Stimulated activated effector memory CD8-positive, alpha-beta T cell treated with anti-CD3 and anti-CD28 coated beads, Interleukin-12 subunit alpha, Interleukin-12 subunit beta, amount 100 ng/mL, for 72 hours (primary cell): ENCODE measurements at regions not wholly inside any gene's neighbourhood (a gene's known extent, or its start where the extent isn't known, plus 50 kb on each side); places are given as distances from the start of the nearest gene placed in this dataset.

Experiments used
- ATAC-seq: fragments of 150-1000 bp; cut with Tn5 transposase; 2 replicates; pipeline ENCODE4 v1.10.0; 2021
- DNase-seq, 2 donors: peaks; one replicate each; pipeline ENCODE4 v3.0.0; 2021 to 2022; ENCODE audit warnings: low spot score in 2 of 2
- H3K27ac Mint-ChIP-seq: one replicate; pipeline ENCODE4 v1.8.0; 2022; ENCODE audit warnings: mild to moderate bottlenecking, mixed read lengths
- H3K36me3 Mint-ChIP-seq: one replicate; pipeline ENCODE4 v1.8.0; 2022; ENCODE audit warnings: mild to moderate bottlenecking, mixed read lengths
- H3K4me1 Mint-ChIP-seq: one replicate; pipeline ENCODE4 v1.8.0; 2022; ENCODE audit warnings: mixed read lengths
- H3K4me3 Mint-ChIP-seq: one replicate; pipeline ENCODE4 v1.8.0; 2022; ENCODE audit warnings: mild to moderate bottlenecking, mixed read lengths
- H3K9me3 Mint-ChIP-seq: one replicate; pipeline ENCODE4 v1.8.0; 2022; ENCODE audit warnings: mixed read lengths

DNA sequence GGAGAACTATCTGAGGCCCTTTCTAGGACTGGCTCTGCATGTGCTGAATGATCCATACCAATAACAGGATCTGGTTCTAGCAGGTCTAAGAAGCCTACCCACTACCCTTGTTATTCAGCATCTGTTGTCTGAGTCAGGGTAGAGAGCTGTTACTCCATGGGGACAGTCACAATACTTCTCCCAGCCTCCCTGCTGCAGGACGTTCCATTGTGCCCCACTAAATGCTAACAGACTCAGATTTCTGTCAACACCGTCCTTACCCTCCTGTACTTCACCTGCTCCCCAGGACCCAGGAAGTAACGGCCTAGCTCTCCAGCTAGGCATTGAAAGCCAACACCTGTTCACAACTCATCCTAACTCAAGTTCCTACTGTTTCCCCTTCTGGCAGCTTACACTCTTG is 719.7 kb upstream of the ID2 start:
- H3K4me3 Mint-ChIP-seq = no peak overlapping the region
- ATAC-seq = no peak
- H3K4me1 Mint-ChIP-seq = no peaks in the 10 kb centered on the region
- H3K9me3 Mint-ChIP-seq = no peaks in the 10 kb centered on the region
- H3K27ac Mint-ChIP-seq = peak overlapping the region; percentile 13
- no peaks in the 10 kb centered on the region for H3K36me3 Mint-ChIP-seq
- no peak for DNase-seq

- no peak overlapping the region for H3K4me3 Mint-ChIP-seq
- H3K9me3 Mint-ChIP-seq = no peaks in the 10 kb centered on the region
- DNase-seq (no peak), ATAC-seq (no peak)
- peak overlapping the region; percentile 16 for H3K27ac Mint-ChIP-seq
- H3K4me1 Mint-ChIP-seq = no peaks in the 10 kb centered on the region
- no peaks in the 10 kb centered on the region for H3K36me3 Mint-ChIP-seq
Observed at GRCh38 chr2:7963787-7964186, 718.1 kb upstream of the ID2 start.

DNA sequence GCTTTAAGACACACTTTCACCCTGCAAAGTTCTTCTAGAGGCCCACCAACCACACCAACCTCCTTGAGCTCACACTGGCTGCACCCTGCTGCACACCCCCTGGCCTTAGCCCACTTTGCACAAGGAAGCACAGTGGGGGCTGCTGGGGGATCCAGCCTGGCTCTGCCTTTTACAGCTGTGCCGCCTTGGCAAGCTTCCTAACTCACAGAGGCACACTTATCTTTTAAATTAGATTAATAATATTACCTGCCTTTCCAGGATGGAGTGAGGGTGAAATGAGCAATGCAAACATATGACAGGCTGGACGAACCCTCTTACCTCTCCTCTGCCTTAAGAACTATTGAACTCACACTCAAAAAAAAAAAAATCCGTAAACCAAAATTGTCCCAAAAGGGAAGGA is 715.8 kb upstream of the ID2 start:
- no peaks in the 10 kb centered on the region for H3K36me3 Mint-ChIP-seq
- ATAC-seq = no peak
- DNase-seq = no peak
- H3K4me3 Mint-ChIP-seq = no peak overlapping the region
- no peaks in the 10 kb centered on the region for H3K4me1 Mint-ChIP-seq
- no peaks in the 10 kb centered on the region for H3K9me3 Mint-ChIP-seq
- no peak overlapping the region for H3K27ac Mint-ChIP-seq

DNA sequence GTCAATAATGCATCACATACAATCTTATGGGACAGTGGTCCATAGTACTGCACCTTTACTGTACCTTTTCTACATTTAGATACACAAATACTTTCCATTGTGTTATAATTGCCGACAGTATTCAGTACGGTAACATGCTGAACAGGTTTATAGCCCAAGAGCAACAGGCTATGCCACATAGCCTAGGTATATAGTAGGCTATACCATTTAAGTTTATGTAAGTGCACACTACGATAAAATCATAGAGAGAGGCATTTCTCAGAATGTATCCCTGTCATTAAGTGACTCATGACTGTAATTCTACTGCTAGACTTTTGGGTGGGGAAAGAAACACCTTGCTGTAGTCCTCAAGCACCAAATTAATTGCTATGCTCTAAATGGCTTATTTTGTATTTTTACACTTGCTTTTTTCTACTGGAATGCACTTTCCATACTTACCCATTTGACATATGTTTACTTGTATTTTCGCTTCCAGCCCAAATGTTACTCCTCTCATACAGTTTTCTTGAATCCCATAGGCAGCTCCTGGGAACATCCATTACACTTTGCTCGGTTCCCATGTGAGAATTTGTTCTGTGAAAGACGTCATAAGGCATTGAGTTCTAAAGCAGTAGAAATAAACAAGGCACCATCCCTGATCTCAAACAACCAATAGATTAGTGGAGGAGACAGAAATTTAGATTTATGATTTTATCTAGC is 714.0 kb upstream of the ID2 start:
- ATAC-seq (no peak), DNase-seq (no peak)
- H3K4me3 Mint-ChIP-seq = no peak overlapping the region
- H3K36me3 Mint-ChIP-seq = no peaks in the 10 kb centered on the region
- no peaks in the 10 kb centered on the region for H3K4me1 Mint-ChIP-seq
- no peak overlapping the region for H3K27ac Mint-ChIP-seq
- H3K9me3 Mint-ChIP-seq = no peaks in the 10 kb centered on the region

GRCh38 chr2:7969756-7970515 is 711.9 kb upstream of the ID2 start:
- no peaks in the 10 kb centered on the region for H3K36me3 Mint-ChIP-seq
- ATAC-seq (no peak), DNase-seq (no peak)
- no peaks in the 10 kb centered on the region for H3K9me3 Mint-ChIP-seq
- H3K4me1 Mint-ChIP-seq = no peaks in the 10 kb centered on the region
- no peak overlapping the region for H3K4me3 Mint-ChIP-seq
- H3K27ac Mint-ChIP-seq = no peak overlapping the region

DNA sequence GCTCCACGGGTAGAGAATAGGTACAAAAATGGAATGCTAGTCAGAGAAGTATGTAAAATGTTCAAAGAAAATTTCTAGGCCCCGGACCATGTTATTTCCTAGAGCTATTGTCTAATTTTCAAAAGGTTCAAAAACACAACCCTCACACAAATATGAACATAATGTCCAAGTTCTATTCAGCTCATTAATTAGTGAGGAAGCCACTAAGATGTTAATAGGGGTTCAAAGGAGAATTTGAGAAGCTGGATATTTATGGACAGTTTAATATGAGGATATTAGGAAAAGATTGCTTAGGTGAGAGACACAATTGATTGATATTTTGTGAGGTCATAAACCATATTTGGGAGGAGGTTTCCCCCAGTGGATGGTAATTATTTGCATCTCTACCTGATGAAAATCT is 710.6 kb upstream of the ID2 start:
- H3K4me1 Mint-ChIP-seq = no peaks in the 10 kb centered on the region
- H3K9me3 Mint-ChIP-seq = no peaks in the 10 kb centered on the region
- no peak overlapping the region for H3K4me3 Mint-ChIP-seq
- peak overlapping the region; percentile 20 for H3K27ac Mint-ChIP-seq
- ATAC-seq (no peak), DNase-seq (no peak)
- H3K36me3 Mint-ChIP-seq = no peaks in the 10 kb centered on the region

- Mint-ChIP-seq H3K27ac (no peak overlapping the region), H3K9me3 (no peaks in the 10 kb centered on the region), H3K36me3 (no peaks in the 10 kb centered on the region), H3K4me1 (no peaks in the 10 kb centered on the region), H3K4me3 (no peak overlapping the region)
- ATAC-seq = no peak
- no peak for DNase-seq
Observed at GRCh38 chr2:7971841-7972240, 710.0 kb upstream of the ID2 start.

GRCh38 chr2:7972670-7973069 is 709.2 kb upstream of the ID2 start:
- Mint-ChIP-seq H3K36me3 (no peaks in the 10 kb centered on the region), H3K27ac (peak overlapping the region; percentile 46), H3K9me3 (no peaks in the 10 kb centered on the region), H3K4me1 (no peaks in the 10 kb centered on the region), H3K4me3 (no peak overlapping the region)
- ATAC-seq (no peak), DNase-seq (no peak)

DNA sequence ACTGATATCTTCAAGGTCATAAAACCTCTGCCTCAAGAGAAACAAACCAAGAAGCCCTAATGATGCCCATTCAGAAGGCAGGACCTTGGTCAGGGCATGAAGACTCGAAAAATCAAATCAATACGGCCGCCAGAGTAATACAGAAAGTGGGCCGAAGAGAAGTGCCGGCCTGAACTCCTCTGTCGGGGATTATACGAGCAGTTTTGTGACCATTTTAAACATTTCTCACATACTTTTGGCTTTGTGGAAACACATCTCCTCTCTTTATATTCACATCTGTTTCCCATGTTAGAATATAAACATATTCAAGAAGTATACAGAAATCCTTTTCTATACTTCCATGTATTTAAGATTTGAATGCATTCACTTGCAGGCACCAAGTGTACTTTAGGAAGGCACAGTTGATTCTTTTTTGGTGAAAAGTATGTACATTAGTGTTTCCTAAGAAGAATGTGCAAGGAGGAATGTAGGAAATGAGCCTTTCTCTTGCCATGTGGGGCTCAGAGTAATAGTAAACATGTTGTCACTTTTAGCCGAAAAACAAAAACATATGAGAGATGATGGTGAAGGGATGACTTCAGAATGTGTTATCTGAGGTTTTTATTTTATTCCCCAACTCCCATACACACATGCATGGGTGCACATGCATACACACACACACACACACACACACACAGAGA is 707.9 kb upstream of the ID2 start:
- DNase-seq = no peak
- Mint-ChIP-seq H3K4me3 (no peak overlapping the region), H3K4me1 (no peaks in the 10 kb centered on the region), H3K36me3 (no peaks in the 10 kb centered on the region), H3K27ac (no peak overlapping the region), H3K9me3 (no peaks in the 10 kb centered on the region)
- no peak for ATAC-seq

- no peaks in the 10 kb centered on the region for H3K36me3 Mint-ChIP-seq
- DNase-seq = no peak
- H3K27ac Mint-ChIP-seq = no peak overlapping the region
- H3K4me3 Mint-ChIP-seq = no peak overlapping the region
- H3K9me3 Mint-ChIP-seq = no peaks in the 10 kb centered on the region
- no peak for ATAC-seq
- peaks cover 6% of the 10 kb centered on the region for H3K4me1 Mint-ChIP-seq
Observed at GRCh38 chr2:7974936-7975335, 706.9 kb upstream of the ID2 start.

DNA sequence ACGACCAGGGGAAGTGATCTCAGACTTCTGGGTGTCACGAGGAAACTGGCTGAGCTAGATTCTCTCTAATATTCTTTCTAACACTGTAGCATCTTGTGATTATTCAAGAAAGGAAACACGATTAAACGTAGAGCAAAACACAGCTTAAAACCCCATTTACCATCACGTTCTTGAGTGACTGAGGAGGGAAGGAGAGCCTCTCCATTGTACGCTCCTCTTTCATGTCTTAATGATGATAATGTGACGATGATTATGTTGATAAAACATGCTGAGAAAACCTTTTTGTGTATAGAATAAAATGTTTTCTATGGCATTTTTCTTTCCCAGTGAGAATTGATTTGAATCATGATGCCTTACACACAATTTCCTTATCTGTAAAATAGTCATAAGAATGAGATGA is 705.6 kb upstream of the ID2 start:
- H3K27ac Mint-ChIP-seq = no peak overlapping the region
- ATAC-seq (no peak), DNase-seq (no peak)
- H3K4me1 Mint-ChIP-seq = peaks cover 6% of the 10 kb centered on the region
- H3K4me3 Mint-ChIP-seq = no peak overlapping the region
- H3K9me3 Mint-ChIP-seq = no peaks in the 10 kb centered on the region
- H3K36me3 Mint-ChIP-seq = no peaks in the 10 kb centered on the region

- Mint-ChIP-seq H3K4me1 (peaks cover 6% of the 10 kb centered on the region), H3K27ac (no peak overlapping the region), H3K4me3 (no peak overlapping the region), H3K9me3 (no peaks in the 10 kb centered on the region), H3K36me3 (no peaks in the 10 kb centered on the region)
- DNase-seq = no peak
- ATAC-seq = no peak
Observed at GRCh38 chr2:7977981-7978380, 703.9 kb upstream of the ID2 start.

GRCh38 chr2:7982054-7982453 is 699.8 kb upstream of the ID2 start:
- Mint-ChIP-seq H3K27ac (no peak overlapping the region), H3K36me3 (no peaks in the 10 kb centered on the region), H3K4me1 (peaks cover 38% of the 10 kb centered on the region), H3K4me3 (no peak overlapping the region), H3K9me3 (peaks cover 4% of the 10 kb centered on the region)
- ATAC-seq (no peak), DNase-seq (no peak)

GRCh38 chr2:7983451-7983850 is 698.4 kb upstream of the ID2 start:
- no peak overlapping the region for H3K27ac Mint-ChIP-seq
- no peak overlapping the region for H3K4me3 Mint-ChIP-seq
- H3K9me3 Mint-ChIP-seq = peaks cover 4% of the 10 kb centered on the region
- no peaks in the 10 kb centered on the region for H3K36me3 Mint-ChIP-seq
- no peak for DNase-seq
- no peak for ATAC-seq
- H3K4me1 Mint-ChIP-seq = peaks cover 39% of the 10 kb centered on the region

DNA sequence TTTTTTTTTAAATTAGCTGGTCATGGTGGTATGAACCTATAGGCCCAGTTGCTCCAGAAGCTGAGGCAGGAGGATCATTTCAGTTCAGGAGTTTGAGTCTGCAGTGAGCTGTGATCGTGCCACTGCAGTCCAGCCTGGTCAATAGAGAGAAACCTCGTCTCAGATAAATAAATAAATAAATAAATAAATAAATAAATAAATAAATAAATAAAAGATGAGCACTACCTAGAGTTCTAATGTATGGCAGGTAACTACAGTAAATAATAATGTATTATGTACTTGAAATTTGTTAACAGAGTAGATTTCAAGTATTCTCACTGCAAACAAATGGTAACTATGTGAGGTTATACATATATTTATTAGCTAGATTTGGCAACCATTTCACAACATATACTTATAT is 697.9 kb upstream of the ID2 start:
- ATAC-seq = no peak
- DNase-seq = no peak
- Mint-ChIP-seq H3K27ac (no peak overlapping the region), H3K9me3 (peaks cover 4% of the 10 kb centered on the region), H3K4me1 (peaks cover 39% of the 10 kb centered on the region), H3K4me3 (no peak overlapping the region), H3K36me3 (no peaks in the 10 kb centered on the region)
